Stimulated activated CD4-positive, alpha-beta T cell treated with anti-CD3 and anti-CD28 coated beads, Interleukin-1b, Interleukin-23, amount 100 ng/mL, for 48 hours (primary cell): ENCODE measurements at regions not wholly inside any gene's neighbourhood (a gene's known extent, or its start where the extent isn't known, plus 50 kb on each side); places are given as distances from the start of the nearest gene placed in this dataset.
"Not testable (repeated sequence)": the region's sequence is repeated elsewhere in the genome, so short reads cannot be mapped to it uniquely, and the experiment has no call there.

Experiments used
- DNase-seq: peaks from one replicate; pipeline ENCODE4 v3.0.0-alpha.2; 2020

DNA sequence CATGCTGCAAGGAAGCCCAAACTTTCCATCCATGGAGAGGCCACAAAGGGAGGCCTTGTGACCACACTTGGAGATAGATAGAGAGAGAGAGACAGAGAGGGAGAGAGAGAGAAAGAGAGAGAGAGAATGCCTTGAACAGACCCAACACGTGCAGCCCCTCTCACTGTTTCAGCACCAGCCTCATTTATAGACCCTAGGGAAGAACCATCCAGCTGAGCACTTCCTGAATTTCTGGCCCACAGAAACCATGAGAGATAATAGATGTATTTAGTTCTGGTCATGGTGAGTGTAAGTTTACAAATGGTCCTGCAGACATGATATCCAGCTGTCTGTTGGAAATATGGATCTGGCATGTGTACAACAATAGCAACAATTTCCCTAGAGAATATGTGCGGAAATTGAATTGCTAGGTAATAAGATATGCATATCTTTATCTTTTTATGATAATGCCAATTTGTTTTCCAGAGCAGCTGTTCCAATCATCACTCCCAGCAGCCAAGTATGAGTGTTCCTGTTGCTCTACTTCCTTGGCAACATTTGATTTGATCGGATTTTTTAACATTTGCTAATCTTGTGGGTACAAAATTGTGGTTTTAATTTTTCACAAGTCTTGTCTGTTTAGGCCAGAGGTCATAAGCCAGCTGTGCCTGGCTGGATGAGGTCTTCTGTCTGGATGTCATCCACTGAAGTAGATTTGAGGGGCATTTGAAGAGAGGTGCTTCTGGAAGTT, 217.3 kb upstream of the IL12B start:
- no peak for DNase-seq

DNA sequence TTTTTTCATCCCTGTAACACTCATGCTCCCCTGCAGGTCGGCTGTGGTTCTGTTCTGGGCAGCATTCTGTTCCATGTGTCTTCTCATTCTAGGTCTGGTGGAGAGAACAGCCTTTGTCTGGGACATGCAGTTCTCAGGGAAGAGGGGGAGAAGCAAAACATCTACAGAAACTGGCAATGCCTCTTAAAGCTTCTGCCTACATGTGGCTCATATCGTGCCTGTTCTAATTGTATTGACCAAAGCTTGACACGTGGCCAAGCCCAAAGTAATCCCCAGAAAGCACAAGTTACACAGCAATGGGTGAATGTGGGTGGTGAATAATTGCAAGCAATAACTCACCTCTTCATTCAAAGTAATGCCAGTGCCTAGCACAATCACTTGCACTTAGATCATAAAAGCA, 218.2 kb upstream of the IL12B start:
- DNase-seq, result no peak

DNA sequence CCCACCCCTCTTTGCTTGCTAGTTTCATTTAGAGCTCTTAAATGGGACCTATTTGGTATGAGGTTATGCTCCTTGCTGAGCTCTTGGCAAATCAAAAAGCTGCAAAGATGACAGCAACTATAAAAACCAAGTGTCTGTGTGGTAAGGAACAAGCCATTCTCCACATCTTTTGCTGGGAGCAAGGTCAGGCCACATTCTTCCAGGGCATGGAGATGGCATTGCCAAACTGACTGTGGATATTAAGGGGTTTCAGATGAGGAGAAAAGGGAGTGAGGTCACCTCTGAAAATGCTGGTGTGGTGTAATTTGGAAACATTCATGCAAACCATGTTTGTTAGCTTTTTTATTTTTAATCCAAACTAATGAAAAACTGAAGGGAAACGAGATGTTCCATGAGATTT, 218.8 kb upstream of the IL12B start:
- DNase-seq, result no peak

DNA sequence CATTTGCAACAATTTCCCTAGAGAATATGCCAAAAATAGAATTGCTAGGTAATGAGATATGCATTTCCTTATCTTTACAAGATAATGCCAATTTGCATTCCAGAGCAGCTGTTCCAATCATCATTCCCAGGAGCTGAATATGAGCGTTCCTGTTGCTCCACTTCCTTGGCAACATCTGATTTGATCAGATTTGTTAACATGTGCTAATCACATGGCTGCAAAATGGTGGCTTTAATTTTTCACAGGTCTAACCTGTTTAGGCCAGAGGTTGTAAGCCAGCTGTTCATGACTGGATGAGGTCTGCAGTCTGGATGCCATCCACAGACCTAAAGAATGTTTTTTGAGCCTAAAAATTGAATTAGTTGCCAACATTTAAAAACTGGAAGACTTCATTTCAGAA, 220.7 kb upstream of the IL12B start:
- DNase-seq, result no peak

DNA sequence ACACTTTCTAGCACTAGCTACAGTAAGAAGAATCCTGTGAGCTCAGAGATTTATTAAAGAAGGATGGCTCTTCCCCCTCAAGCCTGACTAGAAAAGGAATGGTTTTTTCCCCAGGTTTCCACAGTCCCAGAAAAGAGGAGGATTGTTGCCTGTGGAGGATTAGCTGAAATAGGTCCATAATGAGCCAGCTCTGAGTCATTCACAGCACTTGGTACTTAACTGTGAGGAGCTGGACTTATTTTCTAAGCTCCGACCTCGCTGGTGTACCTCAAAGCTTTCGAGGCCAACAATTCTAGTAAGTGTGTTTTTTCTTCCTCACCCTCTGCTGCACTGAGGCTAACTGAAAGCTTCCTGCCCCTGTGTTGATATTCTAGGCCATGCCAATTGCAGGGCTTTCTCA, 222.5 kb upstream of the IL12B start:
- DNase-seq, result no peak

DNA sequence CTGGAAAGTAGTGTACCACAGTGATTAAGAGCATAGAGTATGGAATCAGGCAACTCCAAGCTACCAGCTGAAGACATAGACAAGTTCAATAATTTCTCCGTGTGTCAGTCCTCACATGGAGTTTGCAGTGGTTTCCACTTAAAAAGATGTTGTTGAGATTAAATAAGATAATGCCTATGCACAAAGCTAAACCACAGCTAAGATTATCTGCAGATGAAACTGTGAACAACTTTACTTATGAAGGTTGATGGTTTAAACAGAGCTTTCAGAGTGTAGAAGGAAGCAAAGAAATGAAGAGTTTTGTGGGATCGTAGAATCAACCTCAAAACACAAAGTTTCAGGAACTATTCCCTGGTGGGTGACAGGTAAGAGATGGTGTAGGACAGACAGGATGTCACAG, 223.5 kb upstream of the IL12B start:
- no peak for DNase-seq

DNA sequence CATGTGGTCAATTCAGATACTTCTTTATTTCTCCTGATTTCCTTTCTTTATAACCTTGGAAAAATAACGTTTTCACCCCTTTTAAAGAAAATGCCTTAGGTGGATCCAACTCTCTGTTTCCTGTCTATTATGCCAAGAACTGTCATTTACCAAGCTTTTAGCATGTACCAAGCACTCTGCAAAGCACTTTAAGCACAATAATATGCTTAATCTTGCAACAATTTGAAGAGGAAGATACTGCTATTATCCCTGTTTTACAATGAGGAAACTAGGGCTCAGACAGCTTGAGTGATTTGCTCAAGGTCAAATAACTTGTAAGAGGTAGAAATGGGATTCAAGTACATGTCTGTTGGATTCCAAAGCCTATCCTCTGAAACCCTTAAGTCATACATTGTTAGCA, 224.8 kb upstream of the IL12B start:
- no peak for DNase-seq

DNA sequence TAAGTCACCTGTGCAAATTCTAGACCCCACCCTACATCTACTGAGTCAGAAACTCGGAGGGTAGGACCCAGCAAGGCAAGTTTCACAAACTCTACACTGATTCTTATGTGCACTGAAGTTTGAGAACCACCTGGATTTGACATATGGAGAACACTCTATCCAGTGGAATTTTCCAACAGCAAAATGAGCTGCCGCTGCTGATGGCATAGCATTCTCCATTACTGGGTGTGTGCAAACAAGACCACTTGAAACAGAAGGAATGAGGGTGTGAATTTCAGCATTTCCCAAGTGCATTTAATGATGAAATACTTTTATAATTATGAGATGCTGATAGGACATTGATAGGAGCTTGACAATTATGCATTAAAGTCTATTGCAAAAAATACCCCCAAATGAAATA, 229.1 kb upstream of the IL12B start:
- no peak for DNase-seq

DNA sequence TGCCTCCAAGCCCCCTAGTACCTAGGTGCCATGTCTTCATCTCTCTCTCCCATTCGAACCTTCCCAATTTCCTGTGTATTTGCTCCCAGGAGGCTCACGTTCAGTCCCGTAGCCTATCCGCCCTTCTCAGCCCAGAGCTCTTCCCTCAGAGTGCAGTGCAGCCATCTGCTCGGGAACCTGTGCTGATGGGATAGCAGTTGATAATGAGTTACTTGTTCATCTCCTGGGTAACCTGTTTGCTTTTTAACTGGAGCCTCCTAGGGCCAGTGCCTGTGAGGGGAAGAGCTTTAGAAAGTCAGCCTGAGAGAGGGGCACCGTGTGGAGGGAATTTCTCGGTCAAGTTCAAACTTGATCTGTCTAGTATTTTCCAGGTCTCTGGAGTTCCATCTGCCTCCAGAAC, 229.8 kb upstream of the IL12B start:
- DNase-seq, result no peak

DNA sequence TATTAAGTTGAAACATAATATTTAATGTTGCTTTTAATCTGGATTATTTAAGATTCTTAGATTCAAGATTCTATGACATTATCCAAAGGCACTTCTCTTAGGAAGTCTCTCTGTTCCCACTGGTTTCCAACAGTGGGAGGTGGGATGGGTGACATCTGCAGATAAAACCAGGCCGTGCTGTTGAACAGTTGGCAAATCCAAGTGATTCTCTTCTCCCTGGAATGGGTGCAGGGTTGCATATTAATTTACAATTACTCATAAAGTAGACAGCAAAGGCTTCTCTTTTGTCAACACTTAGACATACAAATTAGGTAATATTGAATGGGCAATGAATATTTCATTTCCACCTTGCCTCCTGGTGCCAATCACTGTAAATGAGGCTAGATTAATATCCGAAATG, 233.7 kb upstream of the IL12B start:
- no peak for DNase-seq

DNA sequence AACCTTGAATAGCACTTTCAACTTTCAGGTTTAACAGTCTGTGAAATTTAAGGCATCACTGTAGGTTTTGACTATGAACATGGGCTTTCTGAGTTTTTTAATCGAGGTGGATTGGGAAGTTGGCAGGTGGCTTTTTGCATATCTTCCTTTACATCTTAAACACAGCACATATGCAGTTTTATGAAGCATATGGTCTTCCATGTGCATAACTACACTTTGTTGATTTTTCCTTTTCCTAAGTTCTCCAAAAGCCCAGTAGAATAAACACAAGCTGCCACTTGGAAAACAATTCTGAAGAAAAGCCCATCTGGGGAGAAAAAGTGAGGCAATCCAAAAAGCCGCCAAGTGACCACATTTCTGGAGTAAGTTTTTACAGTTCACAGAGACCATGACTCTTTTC, 236.5 kb upstream of the IL12B start:
- DNase-seq, result no peak

DNA sequence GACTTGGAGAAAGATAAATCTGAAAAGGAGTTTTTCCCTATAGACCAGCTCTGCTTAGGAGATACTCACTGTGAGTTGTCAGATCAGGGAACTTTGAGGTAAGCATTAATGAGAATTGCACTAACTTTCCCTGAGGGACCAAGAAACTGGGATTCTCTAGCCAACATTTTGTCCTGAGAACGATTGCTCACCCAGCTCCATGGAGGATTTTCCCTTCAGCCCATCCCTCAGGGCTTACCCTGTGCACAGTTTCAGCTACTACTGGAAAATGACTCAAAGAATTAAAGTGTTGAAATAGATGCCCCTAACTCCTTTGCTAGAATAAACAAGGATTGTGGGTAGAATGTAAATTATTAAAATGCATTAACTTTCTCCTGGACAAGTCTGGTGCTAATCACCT, 237.2 kb upstream of the IL12B start:
- no peak for DNase-seq

DNA sequence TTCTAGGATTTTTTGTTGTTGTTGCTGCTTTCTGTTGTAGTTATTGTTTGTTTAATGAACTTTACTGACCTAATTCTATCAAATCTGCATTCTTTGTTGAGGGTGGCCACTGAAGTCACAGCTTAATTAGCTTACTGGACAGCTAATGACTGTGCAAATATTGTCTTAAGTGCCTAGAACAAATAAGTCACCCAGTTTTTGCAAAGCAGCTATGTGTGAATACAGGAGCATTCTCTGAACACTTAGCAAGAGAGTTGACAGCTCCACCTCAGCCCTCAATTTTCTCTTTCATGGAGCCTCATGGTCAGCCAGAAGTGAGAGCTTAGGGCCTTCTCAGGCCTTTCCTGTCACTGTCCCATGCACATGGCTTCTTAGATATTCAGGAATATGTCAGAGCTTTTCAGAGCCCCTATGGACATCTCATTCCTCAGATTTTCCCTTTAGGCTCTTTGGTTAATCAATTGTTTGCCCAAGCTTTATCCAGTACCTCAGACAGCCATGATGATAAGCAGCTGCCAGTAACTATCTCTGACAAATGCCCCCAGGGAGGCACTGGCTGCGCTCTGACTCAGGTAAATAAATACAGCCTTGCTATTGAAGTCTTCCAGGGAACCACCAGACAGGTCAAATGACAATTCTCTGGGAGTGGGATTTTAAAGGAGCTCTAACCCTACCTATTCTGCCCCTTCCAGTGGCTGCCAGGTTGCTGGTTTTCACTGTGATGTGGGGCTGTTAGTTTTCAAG, 241.4 kb upstream of the IL12B start:
- DNase-seq, result no peak

DNA sequence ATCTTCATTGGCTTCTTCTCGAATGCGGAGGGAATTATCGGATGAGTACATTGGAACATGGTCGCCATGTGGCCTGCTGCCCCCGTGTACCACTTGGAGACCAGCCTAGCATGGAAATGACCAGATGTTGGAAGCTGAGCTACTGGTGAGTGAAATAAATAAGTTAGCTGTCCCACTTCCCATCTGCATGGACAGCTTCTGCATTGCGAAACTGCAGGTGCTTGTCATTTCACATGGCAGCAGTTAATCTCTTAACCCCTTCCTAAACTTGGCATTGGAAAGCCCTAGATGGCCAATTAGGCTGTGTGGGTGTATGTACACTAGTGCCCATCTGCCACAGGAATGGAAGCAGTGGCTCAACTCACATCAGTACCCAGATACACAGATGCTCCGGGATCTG, 246.6 kb upstream of the IL12B start:
- no peak for DNase-seq

DNA sequence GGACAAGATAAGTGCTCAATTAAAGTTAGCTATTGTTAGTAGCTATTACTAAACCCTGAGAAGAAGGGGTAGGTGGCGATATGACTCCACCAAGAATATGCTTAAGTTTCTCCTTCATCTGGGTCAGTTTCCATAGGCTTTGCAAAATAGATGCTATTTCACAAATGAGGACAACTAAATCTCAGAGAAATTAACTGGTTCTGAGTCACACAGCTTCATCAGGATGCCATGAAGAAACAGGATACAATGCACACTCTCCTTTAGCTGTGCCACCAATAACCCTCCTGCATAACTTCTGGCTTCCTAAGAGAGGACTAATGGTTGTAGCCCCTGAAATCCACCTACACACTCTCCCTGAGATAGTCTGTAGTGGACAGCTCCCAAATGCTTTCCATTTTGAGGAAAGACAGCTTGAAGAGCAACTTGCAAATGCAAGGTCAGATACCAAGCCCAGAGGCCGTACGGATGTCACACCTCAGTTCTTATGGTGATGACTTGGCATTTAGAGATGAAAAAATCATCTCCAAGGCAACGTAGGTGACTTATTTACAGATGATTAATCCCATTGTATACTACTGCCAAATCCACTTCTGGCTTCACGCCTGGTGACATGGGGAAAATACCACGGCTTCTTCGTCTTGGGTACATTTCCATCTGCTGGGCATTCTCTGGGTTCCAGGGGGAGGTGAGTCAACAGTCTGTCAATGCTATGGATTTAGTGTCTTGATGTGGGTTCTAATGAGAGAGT, 251.4 kb upstream of the IL12B start:
- no peak for DNase-seq

DNA sequence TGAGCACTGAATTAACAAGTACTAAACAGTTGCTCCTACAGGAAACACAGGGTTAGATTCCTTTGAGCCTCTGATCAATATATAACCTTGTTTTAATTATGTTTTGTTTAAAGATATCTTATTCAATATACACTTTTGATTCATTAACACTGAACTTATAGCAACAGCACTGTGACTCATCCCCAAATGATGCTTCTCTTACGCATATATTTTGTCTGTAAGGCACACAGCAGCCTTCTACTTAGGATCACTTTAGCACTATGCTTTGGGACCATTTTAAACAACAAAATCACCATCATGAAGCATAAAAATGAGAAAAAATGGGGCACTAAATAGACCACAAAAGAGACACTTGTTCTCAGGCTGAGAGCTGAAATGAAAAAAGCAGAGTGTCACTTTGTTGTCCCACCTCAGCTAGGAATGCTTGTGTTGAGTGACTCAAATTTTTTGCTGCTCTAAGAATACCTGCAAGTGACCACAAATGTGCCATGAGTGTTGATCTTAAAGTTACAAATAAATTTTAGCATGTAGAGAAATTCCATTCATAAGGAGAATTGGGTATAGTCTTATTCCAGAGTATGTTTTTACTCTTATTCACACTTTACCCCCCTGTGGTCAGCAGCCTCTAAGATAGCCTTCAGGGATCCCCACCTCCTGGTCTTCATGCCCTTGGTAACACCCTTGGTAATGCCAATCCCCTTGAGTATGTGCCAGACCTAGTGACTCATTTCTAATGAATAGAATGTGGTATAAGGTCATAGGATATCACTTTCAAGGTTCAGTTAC, 252.7 kb upstream of the IL12B start:
- DNase-seq, result no peak

DNA sequence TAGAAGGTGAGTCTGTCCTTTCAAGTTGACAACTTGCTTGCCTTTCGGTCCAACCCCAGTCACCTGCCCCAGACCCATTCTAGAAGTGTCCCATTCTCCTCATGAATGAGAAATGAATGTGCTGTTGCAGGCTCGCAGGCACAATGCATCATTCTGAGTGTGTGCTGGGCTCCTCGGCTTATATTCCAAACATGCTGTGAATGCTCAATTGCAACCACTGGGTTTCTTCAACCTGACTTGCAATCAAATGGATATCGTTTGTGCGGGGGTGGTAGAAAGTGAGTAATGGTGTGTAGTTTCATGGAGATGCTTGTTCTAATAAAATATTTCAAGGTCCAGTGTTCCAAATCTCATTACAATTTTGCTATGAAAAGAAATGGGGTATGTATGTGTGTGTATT, 256.6 kb upstream of the IL12B start:
- DNase-seq, result no peak

DNA sequence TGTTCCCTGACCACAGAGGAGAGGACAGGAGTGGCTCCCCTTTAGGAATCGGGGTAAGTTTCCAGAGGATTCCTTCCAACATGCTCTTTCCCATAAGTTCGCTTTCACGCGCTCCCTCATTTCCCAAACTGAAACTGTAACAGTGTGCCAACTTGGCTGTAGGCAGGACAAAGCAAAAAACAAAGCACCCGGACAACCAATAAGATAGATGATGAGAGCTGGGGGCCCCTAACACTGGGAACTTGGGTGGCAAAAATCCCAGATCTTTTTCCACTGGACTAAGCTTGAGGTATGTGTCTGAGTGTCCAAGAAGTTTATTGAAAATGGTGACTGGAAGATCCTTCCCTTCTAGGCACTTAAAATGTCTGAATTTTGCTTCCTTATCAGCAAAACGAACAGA, 258.7 kb upstream of the IL12B start:
- DNase-seq, result no peak

DNA sequence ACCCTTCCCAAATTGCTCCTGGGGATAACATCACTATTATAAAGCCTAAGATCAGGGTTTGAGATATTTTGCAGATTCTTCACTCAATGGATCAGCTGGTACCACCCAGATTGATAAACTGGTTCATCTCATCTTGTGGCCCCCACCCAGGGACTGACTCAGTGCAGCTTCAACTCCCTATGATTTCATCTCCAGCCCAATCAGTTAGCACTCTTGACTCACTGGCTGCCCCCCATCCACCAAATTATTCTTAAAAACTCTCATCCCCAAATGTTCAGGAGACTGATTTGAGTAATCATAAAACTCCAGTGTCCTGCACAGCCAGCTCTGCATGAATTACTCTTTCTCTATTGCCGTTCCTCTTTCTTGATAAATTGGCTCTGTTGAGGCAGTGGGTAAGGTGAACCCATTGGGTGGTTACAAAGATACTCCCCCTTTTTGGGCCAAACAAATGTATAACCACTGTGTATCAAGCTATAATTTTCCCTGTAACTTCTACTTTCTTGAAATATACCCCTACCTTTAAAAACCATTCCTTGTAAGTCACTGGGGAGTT, 263.3 kb upstream of the IL12B start:
- no peak for DNase-seq

DNA sequence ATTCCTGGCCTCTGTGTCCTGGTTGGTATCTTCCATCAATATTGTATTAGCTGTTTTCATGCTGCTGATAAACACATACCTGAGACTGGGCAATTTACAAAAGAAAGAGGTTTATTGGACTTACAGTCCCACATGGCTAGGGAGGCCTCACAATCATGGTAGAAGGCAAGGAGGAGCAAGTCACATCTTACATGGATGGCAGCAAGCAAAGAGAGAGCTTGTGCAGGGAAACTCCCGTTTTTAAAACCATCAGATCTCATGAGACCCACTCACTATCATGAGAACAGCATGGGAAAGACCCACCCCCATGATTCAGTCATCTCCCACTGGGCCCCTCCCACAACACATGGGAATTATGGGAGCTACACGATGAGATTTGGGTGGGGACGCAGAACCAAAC, 265.3 kb upstream of the IL12B start:
- not testable (repeated sequence) for DNase-seq

DNA sequence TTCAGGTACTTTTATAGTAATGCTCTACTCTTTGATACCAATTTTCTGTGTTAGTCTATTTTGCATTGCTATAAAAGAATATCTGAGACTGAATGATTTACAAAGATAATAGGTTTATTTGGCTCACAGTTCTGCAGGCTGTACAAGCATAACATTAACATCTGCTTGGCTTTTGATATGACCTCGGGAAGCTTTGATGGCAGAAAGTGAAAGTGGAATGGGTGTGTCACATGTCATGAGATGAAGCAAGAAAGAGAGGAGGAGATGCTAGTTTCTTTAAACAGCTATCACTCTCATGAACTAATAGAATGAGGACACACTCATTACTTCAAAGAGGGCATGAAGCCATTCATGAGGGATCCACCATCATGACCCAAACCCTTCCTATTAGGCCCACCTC, 270.9 kb upstream of the IL12B start:
- DNase-seq, result no peak

DNA sequence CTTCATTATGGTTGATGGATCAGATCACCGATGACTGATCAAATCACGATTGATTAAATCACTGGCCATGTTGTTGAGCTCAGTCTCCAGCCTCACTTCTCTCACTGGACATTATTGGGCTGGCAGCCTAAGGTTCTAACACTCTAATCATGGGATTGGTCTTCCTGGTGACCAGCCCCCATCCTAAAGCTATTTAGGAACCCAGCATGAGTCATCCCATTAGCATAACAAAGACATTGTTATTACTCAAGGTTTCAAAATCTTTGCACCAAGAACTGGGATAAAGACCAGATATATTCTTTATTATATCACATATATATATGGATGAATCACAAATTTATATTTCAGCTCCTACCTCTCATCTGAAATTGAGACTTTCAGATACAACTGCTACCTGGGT, 272.1 kb upstream of the IL12B start:
- no peak for DNase-seq

DNA sequence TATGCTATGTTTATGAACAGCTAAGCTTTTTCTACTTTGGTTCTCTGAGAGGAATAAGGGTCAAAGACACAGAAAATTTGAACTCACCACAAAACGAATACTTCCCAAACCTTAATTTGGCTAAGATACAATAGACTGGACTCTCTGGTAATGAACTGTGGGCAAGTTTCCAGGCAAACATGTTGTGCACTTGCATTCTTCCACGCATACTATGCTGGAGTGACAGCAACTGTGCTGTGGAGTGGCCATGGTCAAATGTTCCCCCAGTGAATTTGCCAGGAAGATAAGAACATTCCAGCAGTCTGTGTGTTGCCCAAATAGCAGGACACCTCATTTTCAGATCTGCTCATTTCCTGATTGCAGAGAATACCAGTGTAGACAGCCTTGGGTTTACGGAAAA, 275.3 kb upstream of the IL12B start:
- DNase-seq, result no peak
